SK-N-SH (cell line): ENCODE measurements at regions not wholly inside any gene's neighbourhood (a gene's known extent, or its start where the extent isn't known, plus 50 kb on each side); places are given as distances from the start of the nearest gene placed in this dataset.

Experiments used
- CTCF ChIP-seq: fragments of 200-600 bp; sonication (generic); IDR thresholded peaks from 2 replicates; pipeline ENCODE4 v1.6.1; 2017; ENCODE audit warnings: antibody characterized with exemption, mild to moderate bottlenecking, moderate library complexity
- ELF1 ChIP-seq: IDR thresholded peaks from 2 replicates; pipeline ENCODE4 v1.4.0; 2012
- EP300 ChIP-seq, 2 experiments: IDR thresholded peaks; 2 replicates each; pipeline versions ENCODE4 v1.4.0 to v1.6.1; 2012; ENCODE audit warnings: borderline replicate concordance in 1 of 2, low read depth in 1 of 2, low read length in 1 of 2
- EZH2phosphoT487 ChIP-seq: fragments of 200-600 bp; sonication (generic); IDR thresholded peaks from 2 replicates; pipeline ENCODE4 v1.6.1; 2017; ENCODE audit warnings: low read depth, mixed run types, mild to moderate bottlenecking, antibody characterized with exemption, moderate library complexity, borderline replicate concordance
- FOXJ3 ChIP-seq: sonication (generic); formaldehyde crosslinking; IDR thresholded peaks from 2 replicates; pipeline ENCODE4 v1.5.1; 2020; ENCODE audit warnings: mild to moderate bottlenecking, missing genetic modification reagents
- GABPA ChIP-seq: IDR thresholded peaks from 2 replicates; pipeline ENCODE4 v1.4.0; 2012; ENCODE audit warnings: low read depth, mild to moderate bottlenecking
- JUND ChIP-seq: IDR thresholded peaks from 2 replicates; pipeline ENCODE4 v1.4.0; 2012
- MAX ChIP-seq: IDR thresholded peaks from 2 replicates; pipeline ENCODE4 v1.4.0; 2012; ENCODE audit warnings: low read depth
- PBX3 ChIP-seq: IDR thresholded peaks from 2 replicates; pipeline ENCODE4; 2012
- POLR2AphosphoS5 ChIP-seq: IDR thresholded peaks from 2 replicates; pipeline ENCODE4 v1.6.1; 2012; ENCODE audit warnings: low read depth, low read length
- RAD21 ChIP-seq: IDR thresholded peaks from 2 replicates; pipeline ENCODE4 v1.6.1; 2012; ENCODE audit warnings: mild to moderate bottlenecking, low read length
- RFX5 ChIP-seq: IDR thresholded peaks from 2 replicates; pipeline ENCODE4 v1.6.1; 2012; ENCODE audit warnings: mild to moderate bottlenecking, improper control_type of control experiment, low read length
- USF2 ChIP-seq: fragments of 150-350 bp; IDR thresholded peaks from 2 replicates; pipeline ENCODE4 v1.6.1; 2017; ENCODE audit warnings: antibody characterized with exemption, low read length, low read depth, borderline replicate concordance
- ZBTB33 ChIP-seq: IDR thresholded peaks from 2 replicates; pipeline ENCODE4 v1.4.0; 2012; ENCODE audit warnings: low read depth, borderline replicate concordance

- TF ChIP-seq CTCF = no peak
- TF ChIP-seq FOXJ3 = no peak
- no peak for TF ChIP-seq JUND
- TF ChIP-seq EZH2phosphoT487 = no peak
- no peak for TF ChIP-seq ELF1
- TF ChIP-seq POLR2AphosphoS5 = no peak
- no peak for TF ChIP-seq RFX5
- TF ChIP-seq EP300 (IDR thresholded peaks at IDR 0.05; ENCODE audit: borderline replicate concordance in 1 of 2, low read depth in 1 of 2, low read length in 1 of 2) = no peak
- TF ChIP-seq GABPA = no peak
- no peak for TF ChIP-seq USF2
- no peak for TF ChIP-seq ZBTB33
- no peak for TF ChIP-seq PBX3
- TF ChIP-seq RAD21 = no peak
- TF ChIP-seq MAX = no peak
These were observed 289.0 kb downstream of the RNF144A start for GRCh38 chr2:7206111-7206810.
